Activated naive CD8-positive, alpha-beta T cell treated with anti-CD3 and anti-CD28 coated beads, Interleukin-2, amount 50 U/mL, for 24 hours (primary cell): ENCODE measurements at regions not wholly inside any gene's neighbourhood (a gene's known extent, or its start where the extent isn't known, plus 50 kb on each side); places are given as distances from the start of the nearest gene placed in this dataset.
"Not testable (repeated sequence)": the region's sequence is repeated elsewhere in the genome, so short reads cannot be mapped to it uniquely, and the experiment has no call there.

Experiments used
- ATAC-seq: fragments of 150-1000 bp; cut with Tn5 transposase; one replicate; pipeline ENCODE4 v1.10.0; 2021
- DNase-seq: peaks from one replicate; pipeline ENCODE4 v3.0.0; 2021
- H3K27ac Mint-ChIP-seq: one replicate; pipeline ENCODE4 v1.8.0; 2021; ENCODE audit warnings: mild to moderate bottlenecking, mixed read lengths
- H3K27me3 Mint-ChIP-seq: one replicate; pipeline ENCODE4 v1.8.0; 2021; ENCODE audit warnings: mixed read lengths
- H3K36me3 Mint-ChIP-seq: one replicate; pipeline ENCODE4 v1.8.0; 2021; ENCODE audit warnings: low read depth, mixed read lengths
- H3K4me1 Mint-ChIP-seq: one replicate; pipeline ENCODE4 v1.8.0; 2021; ENCODE audit warnings: mixed read lengths
- H3K4me3 Mint-ChIP-seq: one replicate; pipeline ENCODE4 v1.8.0; 2021; ENCODE audit warnings: mild to moderate bottlenecking, moderate library complexity, mixed read lengths
- H3K9me3 Mint-ChIP-seq: one replicate; pipeline ENCODE4 v1.8.0; 2021; ENCODE audit warnings: mixed read lengths

DNA sequence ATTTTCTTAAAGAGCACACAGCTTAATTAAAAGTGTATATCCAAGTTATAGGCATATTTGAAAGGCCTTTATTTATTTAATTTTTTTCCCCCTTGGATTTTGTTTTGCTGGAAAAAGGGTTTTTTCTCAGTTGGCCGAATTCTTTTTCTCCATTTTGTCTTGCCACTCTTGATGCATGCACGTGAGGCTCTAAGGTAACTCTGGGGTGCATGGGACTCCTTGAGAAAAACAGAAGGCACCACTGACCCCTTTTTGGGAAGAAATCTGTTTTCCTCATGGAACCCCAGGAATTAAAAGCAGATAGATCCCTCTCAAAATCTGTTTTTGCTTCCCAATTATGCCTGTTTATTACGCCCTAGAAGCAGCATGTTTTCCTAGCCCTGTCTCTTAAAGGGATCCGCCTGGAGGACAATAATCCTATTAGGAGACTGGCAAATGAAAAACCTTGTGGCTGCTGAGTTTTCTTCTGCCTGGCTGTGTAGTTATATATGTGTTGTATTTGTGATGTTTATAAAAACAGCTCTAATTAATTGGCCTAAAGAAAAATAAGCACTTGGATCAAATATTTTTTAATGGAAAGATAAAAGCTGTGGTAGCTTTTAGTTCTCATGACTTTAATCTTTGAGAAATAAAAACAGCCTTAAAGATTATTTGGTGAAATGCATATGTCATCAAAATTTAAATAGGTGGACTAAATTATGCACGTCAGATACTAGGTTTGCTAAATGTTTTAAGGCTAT, 435.1 kb upstream of the CDH9 start:
- ATAC-seq (no peak), DNase-seq (no peak)
- H3K27ac Mint-ChIP-seq: no peak overlapping the region
- H3K36me3 Mint-ChIP-seq: no peaks in the 10 kb centered on the region
- peaks cover 10% of the 10 kb centered on the region for H3K9me3 Mint-ChIP-seq
- H3K4me1 Mint-ChIP-seq: no peaks in the 10 kb centered on the region
- H3K27me3 Mint-ChIP-seq: no peaks in the 10 kb centered on the region
- H3K4me3 Mint-ChIP-seq: no peak overlapping the region

DNA sequence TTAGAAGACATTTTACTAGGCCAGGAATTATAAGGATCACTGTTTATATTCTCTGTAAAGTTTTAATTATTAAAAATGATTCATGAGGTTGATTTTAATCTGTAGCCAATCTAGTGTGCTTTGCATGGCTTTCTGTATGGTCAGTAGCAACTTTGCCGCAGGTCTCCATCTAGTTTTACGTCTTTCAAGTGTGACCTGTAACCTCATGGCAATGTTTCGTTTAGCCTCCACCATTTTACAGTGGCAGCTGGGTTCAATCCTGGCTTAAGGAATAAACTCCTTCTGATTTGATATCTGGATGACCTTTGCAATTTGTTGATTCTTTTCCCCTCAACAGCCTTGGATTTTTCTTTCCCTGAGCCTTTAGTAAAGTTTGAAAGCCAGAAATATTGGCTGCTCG, 434.5 kb upstream of the CDH9 start:
- Mint-ChIP-seq H3K36me3 (no peaks in the 10 kb centered on the region), H3K9me3 (peaks cover 6% of the 10 kb centered on the region), H3K27me3 (no peaks in the 10 kb centered on the region), H3K4me1 (no peaks in the 10 kb centered on the region), H3K4me3 (no peak overlapping the region), H3K27ac (no peak overlapping the region)
- ATAC-seq: no peak
- no peak for DNase-seq

DNA sequence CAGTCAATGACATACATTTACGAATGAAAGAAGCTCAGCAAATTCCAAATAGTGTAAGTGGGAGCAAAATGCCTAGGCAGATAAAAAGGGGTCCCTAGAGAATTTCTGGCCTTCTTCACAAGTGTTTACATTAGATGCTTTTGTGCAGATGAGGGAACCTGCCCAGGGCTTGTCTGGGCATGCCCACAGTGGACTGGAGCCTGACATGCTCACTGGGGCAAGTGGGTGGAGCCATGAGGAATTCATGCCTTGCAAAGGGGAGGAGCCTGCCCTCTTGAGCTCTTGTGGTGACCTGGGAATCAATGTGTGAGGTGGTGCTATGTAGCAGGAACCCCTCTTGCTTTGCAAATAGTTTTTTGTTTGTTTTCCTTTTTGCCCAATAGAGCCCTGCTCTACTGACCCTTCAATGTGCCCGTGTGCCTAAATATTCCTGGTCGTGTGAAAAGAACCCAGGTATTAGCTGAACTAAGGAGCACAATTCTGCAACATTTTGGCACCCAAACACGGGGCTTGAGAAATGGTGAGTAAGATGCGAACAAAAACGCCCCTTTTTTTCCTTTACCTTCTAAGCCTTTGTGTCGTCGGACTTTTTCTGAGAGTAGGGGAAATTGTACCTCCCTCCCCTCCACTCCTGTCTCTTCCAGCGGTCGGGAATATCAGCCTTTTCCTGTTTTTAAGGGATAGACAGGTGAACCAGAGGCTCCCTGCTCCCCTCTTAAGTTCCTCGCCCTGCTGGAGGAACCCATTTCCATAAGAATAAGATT, 433.8 kb upstream of the CDH9 start:
- H3K4me1 Mint-ChIP-seq: no peaks in the 10 kb centered on the region
- peaks cover 4% of the 10 kb centered on the region for H3K9me3 Mint-ChIP-seq
- H3K27me3 Mint-ChIP-seq: no peaks in the 10 kb centered on the region
- DNase-seq (no peak), ATAC-seq (no peak)
- H3K36me3 Mint-ChIP-seq: no peaks in the 10 kb centered on the region
- H3K27ac Mint-ChIP-seq: no peak overlapping the region
- H3K4me3 Mint-ChIP-seq: no peak overlapping the region

DNA sequence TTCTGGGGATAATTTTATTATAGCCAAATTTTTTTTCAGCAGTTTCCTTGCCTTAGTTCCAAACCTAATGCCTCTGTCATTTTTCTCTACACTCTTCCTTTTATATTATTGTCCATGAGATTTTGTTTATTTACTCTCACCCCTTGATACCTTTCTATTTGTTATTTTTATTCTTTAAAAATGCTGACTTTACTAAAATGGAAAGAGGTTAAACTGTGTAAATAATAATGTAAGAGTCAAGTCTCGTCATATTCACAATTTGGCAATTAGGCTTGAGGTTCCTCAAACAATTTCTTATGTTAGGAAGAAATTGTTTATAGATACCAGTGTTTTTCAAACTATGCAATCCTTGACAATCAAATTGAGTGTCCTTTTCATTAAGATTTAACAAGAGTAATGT, 428.6 kb upstream of the CDH9 start:
- no peaks in the 10 kb centered on the region for H3K27me3 Mint-ChIP-seq
- no peaks in the 10 kb centered on the region for H3K36me3 Mint-ChIP-seq
- peaks cover 4% of the 10 kb centered on the region for H3K9me3 Mint-ChIP-seq
- H3K4me3 Mint-ChIP-seq: no peak overlapping the region
- no peak overlapping the region for H3K27ac Mint-ChIP-seq
- DNase-seq (no peak), ATAC-seq (no peak)
- no peaks in the 10 kb centered on the region for H3K4me1 Mint-ChIP-seq

DNA sequence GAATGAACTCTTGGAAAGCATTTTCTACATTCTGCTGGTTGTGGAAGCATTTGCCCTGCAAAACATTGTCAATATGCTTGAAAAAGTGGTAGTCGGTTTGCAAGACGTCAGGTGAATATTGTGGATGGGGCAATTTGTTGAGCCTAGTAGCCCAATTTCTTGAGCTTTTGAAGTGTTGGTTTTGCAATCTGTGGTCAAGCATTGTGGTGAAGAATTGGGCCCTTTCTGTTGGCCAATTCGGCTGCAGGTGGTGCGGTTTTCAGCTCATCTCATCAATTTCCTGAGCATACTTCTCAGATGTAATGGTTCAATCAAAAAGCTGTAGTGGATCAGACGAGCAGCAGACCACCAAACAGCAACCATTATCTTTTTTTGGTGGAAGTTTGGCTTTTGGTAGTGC, 426.8 kb upstream of the CDH9 start:
- H3K9me3 Mint-ChIP-seq: peaks cover 4% of the 10 kb centered on the region
- ATAC-seq (no peak), DNase-seq (no peak)
- no peaks in the 10 kb centered on the region for H3K36me3 Mint-ChIP-seq
- H3K4me1 Mint-ChIP-seq: no peaks in the 10 kb centered on the region
- no peaks in the 10 kb centered on the region for H3K27me3 Mint-ChIP-seq
- no peak overlapping the region for H3K27ac Mint-ChIP-seq
- H3K4me3 Mint-ChIP-seq: no peak overlapping the region

DNA sequence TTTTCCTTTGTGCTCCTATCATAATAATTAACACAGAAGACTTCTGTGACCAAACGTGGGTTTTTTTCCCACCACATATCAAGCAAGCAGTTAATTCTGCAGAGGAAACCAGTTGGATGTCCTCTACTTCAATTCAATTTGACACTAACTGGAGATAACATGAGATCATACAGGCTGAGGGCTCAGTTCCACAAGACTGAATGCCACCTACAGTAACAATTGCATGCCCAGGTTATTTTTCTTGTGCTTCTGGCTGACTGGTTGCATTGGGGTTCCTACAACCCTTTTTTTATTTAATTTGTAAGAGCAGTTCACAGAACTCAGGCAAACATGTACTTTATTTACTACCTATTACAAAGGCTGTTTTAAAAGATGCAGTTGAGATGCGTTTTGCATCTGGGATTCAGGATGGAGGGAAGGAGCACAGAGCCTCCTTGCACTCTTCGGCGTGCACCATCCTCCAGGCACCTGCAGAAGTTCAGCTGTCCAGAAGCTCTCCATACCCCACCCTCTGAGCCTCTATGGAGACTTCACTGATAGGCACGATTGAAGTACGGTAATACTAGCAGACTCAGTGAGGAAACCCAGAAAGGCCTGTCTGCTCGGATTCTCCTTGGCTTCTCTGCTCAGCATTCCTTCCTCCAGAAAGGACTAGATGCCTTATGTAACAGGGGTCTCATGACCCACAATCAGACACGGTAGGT, 425.2 kb upstream of the CDH9 start:
- no peak overlapping the region for H3K27ac Mint-ChIP-seq
- H3K36me3 Mint-ChIP-seq: no peaks in the 10 kb centered on the region
- ATAC-seq (no peak), DNase-seq (no peak)
- no peaks in the 10 kb centered on the region for H3K27me3 Mint-ChIP-seq
- no peak overlapping the region for H3K4me3 Mint-ChIP-seq
- peaks cover 8% of the 10 kb centered on the region for H3K9me3 Mint-ChIP-seq
- no peaks in the 10 kb centered on the region for H3K4me1 Mint-ChIP-seq

DNA sequence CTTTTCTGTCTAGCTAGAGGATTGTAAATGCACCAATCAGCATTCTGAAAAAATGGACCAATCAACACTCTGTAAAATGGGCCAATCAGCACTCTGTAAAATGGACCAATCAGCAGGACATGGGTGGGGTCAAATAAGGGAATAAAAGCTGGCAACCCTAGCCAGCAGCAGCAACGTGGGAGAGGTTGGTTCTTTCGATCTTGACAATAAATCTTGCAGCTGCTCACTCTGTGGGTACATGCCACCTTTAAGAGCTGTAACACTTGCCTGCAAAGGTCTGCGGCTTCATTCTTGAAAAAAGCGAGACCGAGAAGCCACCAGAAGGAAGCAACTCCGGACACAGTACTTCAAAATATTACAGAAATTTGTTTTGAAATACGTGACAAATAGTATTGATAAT, 424.6 kb upstream of the CDH9 start:
- no peak for ATAC-seq
- Mint-ChIP-seq H3K9me3 (peaks cover 8% of the 10 kb centered on the region), H3K27me3 (no peaks in the 10 kb centered on the region), H3K4me1 (no peaks in the 10 kb centered on the region), H3K4me3 (no peak overlapping the region), H3K36me3 (no peaks in the 10 kb centered on the region), H3K27ac (no peak overlapping the region)
- DNase-seq: no peak

DNA sequence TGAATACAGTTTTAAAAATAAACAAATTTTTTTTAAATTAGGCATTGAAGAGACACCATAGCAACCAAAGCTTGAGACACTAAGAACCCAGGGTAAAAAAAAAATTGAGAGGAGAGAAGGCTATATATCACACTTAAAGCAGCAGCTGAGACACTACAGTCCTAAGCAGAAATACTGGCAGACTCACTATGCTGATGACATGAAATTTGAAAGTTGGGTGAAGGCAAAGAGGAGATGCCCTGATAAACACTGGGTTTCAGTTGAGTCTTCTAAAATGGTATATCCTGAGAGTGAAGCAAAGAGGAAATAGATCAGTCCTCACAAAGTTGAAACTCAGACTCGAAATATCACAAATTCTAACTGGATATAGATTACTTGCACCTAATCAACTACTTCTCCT, 419.9 kb upstream of the CDH9 start:
- Mint-ChIP-seq H3K36me3 (no peaks in the 10 kb centered on the region), H3K27me3 (no peaks in the 10 kb centered on the region), H3K27ac (no peak overlapping the region), H3K9me3 (peaks cover 4% of the 10 kb centered on the region), H3K4me3 (no peak overlapping the region), H3K4me1 (no peaks in the 10 kb centered on the region)
- DNase-seq (no peak), ATAC-seq (no peak)

DNA sequence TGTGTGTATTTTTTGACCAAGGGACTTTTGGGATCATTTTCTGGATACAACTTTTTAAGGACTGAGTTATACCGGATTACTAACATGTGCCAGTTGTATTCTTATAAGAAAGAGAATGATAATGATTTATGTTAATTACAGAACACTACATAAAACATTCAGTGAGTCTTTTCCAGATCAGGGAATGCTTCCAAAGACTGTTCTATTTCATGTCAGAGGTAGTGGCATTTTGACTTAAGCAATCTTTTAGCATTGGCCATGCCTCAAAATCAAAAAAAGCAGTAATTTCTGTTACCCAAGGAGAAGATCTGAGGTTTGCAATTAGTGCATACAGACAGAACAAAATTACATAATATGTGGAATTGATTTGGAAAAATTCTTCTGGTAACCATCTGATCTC, 413.0 kb upstream of the CDH9 start:
- Mint-ChIP-seq H3K4me3 (no peak overlapping the region), H3K4me1 (no peaks in the 10 kb centered on the region), H3K27me3 (no peaks in the 10 kb centered on the region), H3K9me3 (peaks cover 16% of the 10 kb centered on the region), H3K36me3 (no peaks in the 10 kb centered on the region), H3K27ac (no peak overlapping the region)
- DNase-seq (no peak), ATAC-seq (no peak)

DNA sequence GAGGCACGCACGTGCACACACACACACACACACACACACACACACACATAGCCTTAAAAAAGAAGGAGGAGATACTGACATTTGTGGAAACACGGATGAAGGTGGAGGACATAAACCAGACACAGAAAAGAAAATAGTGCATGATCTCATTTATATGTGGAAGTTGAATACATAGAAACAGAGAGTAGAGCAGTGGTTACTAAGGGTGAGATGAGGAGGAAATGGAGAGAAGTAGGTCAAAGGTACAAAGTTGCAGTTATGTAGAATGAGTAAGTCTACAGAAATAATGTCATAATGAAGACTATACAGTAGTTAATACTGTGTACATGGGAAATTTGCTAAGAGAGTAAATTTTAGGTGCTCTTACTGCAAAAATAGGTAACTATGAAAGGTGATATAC, 412.2 kb upstream of the CDH9 start:
- Mint-ChIP-seq H3K9me3 (peaks cover 16% of the 10 kb centered on the region), H3K4me1 (no peaks in the 10 kb centered on the region), H3K27me3 (no peaks in the 10 kb centered on the region), H3K36me3 (no peaks in the 10 kb centered on the region), H3K4me3 (no peak overlapping the region), H3K27ac (no peak overlapping the region)
- no peak for DNase-seq
- ATAC-seq: no peak

DNA sequence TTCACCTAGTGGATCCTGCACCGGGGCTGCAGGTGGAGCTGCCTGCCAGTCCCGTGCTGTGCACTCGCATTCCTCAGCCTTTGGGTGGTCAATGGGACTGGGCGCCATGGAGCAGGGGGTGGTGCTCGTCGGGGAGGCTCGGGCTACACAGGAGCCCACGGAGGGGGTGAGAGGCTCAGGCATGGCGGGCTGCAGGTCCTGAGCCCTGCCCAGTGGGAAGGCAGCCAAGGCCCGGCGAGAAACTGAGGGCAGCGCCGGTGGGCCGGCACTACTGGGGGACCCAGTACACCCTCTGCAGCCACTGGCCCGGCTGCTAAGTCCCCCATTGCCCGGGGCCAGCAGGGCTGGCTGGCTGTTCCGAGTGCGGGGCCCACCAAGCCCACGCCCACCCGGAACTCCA, 401.0 kb upstream of the CDH9 start:
- not testable (repeated sequence) for H3K4me1 Mint-ChIP-seq, DNase-seq, H3K27me3 Mint-ChIP-seq, H3K27ac Mint-ChIP-seq, ATAC-seq, H3K36me3 Mint-ChIP-seq, H3K4me3 Mint-ChIP-seq
- peaks cover 13% of the 10 kb centered on the region for H3K9me3 Mint-ChIP-seq

DNA sequence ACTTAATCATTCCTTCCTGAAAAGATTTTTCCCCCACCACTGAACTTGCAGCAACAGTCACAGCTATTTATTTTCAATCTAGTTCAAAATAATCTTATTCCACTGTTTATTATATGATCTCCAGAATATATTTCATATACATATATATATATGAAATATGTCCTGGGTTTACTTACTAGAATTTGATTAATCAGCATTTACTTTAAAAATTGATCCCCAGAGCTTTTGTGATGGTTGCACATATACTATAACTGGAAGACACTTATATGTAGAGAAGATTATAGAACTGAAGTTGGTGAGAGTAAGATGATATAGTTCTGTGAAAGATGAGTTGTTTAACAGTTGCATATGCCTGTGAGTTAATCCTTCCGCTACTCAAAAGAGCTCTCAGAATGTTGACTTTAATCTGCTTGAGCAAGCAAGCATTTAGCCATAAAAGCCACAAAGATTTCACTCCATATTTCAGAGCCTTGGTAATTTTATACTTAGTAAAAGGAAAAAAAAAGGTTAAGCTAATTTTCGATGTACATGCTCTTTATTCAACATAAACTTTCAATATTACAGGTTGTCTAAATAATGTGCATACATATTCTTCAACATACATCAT, 399.3 kb upstream of the CDH9 start:
- H3K4me3 Mint-ChIP-seq: no peak overlapping the region
- no peaks in the 10 kb centered on the region for H3K36me3 Mint-ChIP-seq
- DNase-seq: no peak
- ATAC-seq: no peak
- no peaks in the 10 kb centered on the region for H3K27me3 Mint-ChIP-seq
- H3K4me1 Mint-ChIP-seq: no peaks in the 10 kb centered on the region
- H3K27ac Mint-ChIP-seq: no peak overlapping the region
- peaks cover 21% of the 10 kb centered on the region for H3K9me3 Mint-ChIP-seq

DNA sequence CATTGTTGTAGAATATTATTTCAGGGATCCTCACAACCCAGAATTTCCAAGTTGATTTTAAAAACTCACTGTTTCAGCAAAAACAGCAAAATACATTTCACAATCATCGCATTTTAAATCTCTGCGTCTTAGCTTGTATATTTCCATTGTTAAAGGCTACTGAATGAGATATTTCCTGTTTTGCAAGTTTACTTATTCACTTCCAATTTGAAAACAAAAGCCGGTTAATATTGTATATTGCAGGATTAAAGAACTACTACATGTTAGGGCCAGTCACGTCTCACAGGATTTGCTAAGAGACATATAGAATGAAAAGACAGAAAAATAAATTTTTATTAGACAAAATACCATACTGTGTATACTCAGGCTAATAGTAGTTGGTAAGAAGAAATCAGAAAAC, 395.9 kb upstream of the CDH9 start:
- Mint-ChIP-seq H3K4me3 (no peak overlapping the region), H3K9me3 (peaks cover 28% of the 10 kb centered on the region), H3K36me3 (peaks cover 2% of the 10 kb centered on the region), H3K27ac (no peak overlapping the region), H3K27me3 (no peaks in the 10 kb centered on the region), H3K4me1 (no peaks in the 10 kb centered on the region)
- ATAC-seq (no peak), DNase-seq (no peak)

DNA sequence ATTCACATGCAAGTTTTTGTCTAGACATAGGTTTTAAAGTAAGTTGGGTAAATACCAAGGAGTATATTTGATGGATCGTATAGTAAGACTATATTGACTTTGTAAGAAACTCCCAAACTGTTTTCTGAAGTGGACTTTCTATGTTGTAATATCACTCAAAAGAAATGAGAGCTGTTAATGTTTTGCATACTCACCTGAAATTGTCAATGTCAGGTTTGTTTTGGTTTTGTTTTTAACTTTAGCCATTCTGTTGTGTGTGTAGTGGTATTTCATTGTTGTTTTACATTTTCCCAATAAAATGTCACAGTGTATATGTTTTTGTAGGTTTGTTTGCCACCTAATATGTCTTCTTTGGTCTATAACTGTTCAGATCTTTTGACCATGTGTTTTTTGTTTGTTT, 375.7 kb upstream of the CDH9 start:
- ATAC-seq: no peak
- H3K27ac Mint-ChIP-seq: no peak overlapping the region
- H3K4me1 Mint-ChIP-seq: no peaks in the 10 kb centered on the region
- DNase-seq: no peak
- no peak overlapping the region for H3K4me3 Mint-ChIP-seq
- H3K36me3 Mint-ChIP-seq: no peaks in the 10 kb centered on the region
- peaks cover 31% of the 10 kb centered on the region for H3K9me3 Mint-ChIP-seq
- no peaks in the 10 kb centered on the region for H3K27me3 Mint-ChIP-seq

DNA sequence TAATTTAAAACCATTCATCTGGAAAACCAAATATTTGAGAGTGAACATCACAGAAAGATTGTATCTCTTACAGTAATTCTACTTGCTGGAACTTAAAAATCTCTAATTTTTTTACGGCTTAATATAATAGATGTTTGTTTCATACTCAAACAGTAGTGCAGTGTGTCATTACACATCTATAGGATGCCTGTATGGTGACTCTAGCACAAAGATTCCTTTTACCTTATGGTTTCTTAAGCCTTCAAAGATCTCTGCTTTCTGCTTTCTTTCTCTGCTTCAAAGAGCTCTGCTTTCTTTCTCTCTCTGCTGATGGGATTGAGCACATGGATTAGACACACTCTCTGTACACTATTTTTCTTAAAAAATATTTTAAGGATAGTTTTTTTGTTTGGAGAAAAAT, 374.0 kb upstream of the CDH9 start:
- Mint-ChIP-seq H3K4me3 (no peak overlapping the region), H3K27ac (no peak overlapping the region), H3K4me1 (no peaks in the 10 kb centered on the region), H3K27me3 (no peaks in the 10 kb centered on the region), H3K9me3 (peaks cover 31% of the 10 kb centered on the region), H3K36me3 (no peaks in the 10 kb centered on the region)
- ATAC-seq: no peak
- DNase-seq: no peak
